Hematopoietic multipotent progenitor cell treated with erythropoietin and hydrocortisone succinate and interleukin-3 and kit ligand, for 4 days (in vitro differentiated cells): ENCODE measurements at regions not wholly inside any gene's neighbourhood (a gene's known extent, or its start where the extent isn't known, plus 50 kb on each side); places are given as distances from the start of the nearest gene placed in this dataset.
A peak's percentile ranks its signal among the peaks of the same experiment; 100 is the strongest.
"Not testable (repeated sequence)": the region's sequence is repeated elsewhere in the genome, so short reads cannot be mapped to it uniquely, and the experiment has no call there.

Source experiments
- DNase-seq: peaks from one replicate; pipeline ENCODE4 v3.0.0-alpha.2; 2015

DNA sequence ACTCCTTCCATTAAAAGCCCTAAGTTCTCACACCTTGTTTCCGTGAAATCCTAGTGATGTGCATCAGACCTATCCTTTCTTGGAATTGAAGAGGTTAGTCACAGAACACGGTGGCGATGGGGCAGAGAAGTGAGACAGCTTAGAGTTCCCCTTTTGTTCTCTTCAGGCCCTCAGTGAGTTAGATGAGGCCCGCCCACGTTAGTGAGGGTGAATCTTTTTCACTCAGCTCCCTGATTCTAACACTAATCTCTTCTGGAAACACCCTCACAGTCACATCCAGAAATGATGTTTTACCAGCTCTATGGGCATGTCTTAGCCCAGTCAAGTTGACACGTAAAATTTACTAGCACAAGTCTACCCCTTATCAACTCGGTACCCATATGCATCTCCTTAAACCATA lies 172.7 kb upstream of the NOX3 start:
- DNase-seq, result peak; percentile 3

DNA sequence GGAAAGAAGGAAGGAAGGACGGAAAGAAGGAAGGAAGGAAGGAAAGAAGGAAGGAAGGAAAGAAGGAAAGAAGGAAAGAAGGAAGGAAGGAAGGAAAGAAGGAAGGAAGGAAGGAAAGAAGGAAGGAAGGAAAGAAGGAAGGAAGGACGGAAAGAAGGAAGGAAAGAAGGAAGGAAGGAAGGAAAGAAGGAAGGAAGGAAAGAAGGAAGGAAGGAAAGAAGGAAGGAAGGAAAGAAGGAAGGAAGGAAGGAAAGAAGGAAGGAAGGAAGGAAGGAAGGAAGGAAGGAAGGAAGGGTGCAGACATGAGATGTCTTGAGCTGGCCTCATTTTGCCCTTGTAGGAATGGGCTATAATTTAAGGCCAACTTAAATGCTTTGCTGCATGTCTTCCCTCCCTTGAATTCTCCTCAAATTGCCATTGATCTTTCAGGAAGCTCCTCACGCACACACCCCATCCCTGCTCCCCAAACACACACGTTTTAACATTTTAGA lies 172.1 kb upstream of the NOX3 start:
- DNase-seq, result not testable (repeated sequence)

GRCh38 chr6:155623450-155624178 lies 168.0 kb upstream of the NOX3 start:
- no peak for DNase-seq

- DNase-seq, result no peak
Measured at GRCh38 chr6:155614606-155615005, 159.0 kb upstream of the NOX3 start.

- no peak for DNase-seq
Measured at GRCh38 chr6:155611742-155612141, 156.1 kb upstream of the NOX3 start.

GRCh38 chr6:155604991-155605390 lies 149.4 kb upstream of the NOX3 start:
- no peak for DNase-seq

DNA sequence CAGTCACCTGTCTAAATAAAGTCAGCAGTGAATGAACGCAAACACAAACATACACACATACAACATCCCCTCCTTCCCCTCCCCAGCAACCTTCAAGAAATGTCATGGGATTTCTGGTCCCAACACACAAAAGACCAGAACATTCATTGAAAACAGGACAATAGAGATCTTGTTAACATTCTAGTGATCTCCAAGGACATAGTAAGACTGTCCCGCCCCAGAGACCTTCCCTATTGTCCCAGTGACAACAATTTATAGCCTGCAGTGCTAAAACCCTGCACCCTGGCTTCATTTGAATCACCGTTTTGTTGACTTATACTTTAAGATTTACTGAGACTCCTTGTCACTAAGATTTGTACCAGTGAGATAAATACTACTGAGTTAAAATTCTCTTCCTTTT lies 143.9 kb upstream of the NOX3 start:
- DNase-seq, result no peak

DNA sequence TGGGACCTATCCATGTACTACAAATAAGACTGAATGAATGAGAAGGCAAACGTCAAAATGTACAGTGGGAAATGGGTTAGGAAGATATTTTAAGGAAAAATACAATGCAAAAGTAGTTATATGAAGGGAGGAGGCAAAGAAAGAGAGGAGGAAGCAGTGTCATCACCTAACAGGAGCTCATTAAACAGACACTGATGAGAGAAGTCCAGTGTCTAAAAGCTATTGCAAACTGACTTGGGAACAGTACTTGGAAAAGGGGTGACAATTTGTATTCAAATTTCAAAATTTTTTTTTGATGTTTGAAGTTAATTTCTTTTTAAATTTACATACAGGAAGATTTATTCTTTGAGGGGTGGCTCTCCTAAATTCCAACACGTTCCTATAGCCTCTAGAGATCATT lies 143.5 kb upstream of the NOX3 start:
- no peak for DNase-seq

GRCh38 chr6:155595284-155595683 lies 139.6 kb upstream of the NOX3 start:
- peak; percentile 58 for DNase-seq

- DNase-seq, result no peak
Measured at GRCh38 chr6:155591741-155592140, 136.1 kb upstream of the NOX3 start.

- no peak for DNase-seq
Measured at GRCh38 chr6:155589190-155589589, 133.6 kb upstream of the NOX3 start.

DNA sequence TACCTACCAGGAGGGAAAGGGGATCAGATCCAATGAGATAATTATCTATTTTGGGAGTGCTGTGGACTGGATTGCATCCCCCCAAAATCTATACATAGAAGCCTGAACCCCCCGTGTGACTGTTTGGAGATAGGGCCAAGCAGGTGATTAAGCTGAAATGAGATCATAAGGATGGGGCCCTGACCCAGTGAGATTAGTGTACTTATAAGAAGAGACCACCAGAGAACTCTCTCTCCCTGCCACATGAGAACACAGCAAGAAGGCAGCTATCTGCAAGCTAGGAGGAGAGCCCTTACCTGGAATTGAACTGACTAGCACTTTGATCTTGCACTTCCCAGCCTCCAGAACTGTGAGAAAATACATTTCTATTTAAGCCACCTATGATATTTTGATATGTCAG lies 132.2 kb upstream of the NOX3 start:
- no peak for DNase-seq

DNA sequence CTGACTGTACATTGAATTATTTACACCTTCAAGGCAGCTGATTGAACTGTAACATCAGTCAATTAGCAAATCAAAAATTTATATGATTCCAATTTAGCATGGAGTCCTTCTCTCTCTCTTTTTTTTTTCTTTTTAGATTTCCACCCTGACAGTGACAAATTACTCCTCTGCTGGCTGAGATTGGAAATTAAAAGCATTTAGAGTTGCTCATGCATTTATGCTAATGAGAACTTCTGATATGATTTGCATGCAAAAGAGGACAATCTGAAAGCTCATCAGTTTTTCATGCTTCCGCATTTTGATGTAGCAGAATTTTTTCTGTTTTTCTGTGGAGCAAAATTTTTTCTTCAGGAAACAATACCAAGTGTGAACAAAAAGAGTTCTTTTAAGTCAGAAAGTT lies 130.5 kb upstream of the NOX3 start:
- peak; percentile 4 for DNase-seq

GRCh38 chr6:155584006-155584405 lies 128.4 kb upstream of the NOX3 start:
- DNase-seq, result no peak

- no peak for DNase-seq
Measured at GRCh38 chr6:155582016-155582991, 126.7 kb upstream of the NOX3 start.

DNA sequence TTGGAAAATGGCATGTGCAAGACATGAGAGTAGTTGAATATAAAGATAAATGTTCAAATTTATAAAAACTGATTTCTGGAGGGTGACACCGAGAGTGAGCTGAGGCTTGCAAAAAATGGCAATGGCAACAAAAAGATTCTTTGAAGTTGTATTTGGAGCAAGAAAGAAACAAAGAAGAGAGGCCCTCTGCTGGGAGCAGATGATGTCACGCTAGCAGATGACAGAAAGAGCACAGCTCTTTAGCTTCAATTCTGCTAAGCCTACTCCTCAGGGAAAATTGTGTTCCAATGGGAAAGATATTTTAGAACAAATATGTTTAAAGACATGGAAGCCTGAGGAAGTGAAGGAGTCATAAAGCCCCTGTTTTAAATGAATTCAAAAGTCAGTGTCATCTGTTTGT lies 125.3 kb upstream of the NOX3 start:
- DNase-seq, result peak; percentile 20

DNA sequence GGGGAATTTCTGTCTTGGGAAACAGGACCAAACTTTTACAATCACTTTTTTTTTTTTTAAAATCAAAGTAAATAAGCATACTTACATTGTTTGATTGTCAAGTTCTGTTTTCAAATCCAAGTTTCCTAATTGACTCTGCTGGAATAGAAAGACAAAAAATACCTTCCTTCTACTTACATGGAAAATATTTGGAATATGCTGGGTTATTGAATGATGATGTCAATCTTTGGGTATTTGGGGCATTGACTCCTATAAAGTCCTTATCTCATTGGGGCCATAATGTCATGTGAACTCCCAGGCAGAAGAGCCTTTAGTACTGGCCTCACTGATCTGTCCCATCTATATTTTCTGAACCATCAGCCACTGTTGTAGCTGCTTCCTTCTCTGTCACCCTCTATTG lies 122.6 kb upstream of the NOX3 start:
- DNase-seq, result no peak

DNA sequence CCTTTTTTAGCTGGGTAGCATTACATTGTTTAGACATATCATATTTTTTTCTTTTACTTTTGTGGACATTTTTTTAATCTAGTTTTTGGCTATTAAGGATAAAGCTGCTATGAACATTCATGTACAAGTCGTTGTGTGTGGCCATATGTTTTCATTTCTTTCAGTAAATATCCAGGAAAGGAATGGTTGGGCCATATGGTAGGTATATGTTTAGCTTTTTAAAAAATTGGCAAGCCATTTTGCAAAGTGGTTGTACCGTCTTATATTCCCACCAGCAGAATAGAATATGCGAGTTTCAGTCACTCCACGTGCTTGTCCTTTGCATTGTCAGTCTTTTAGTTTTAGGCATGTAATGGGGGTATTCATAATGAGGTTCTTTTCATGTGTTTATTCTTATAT lies 106.3 kb upstream of the NOX3 start:
- DNase-seq, result no peak

DNA sequence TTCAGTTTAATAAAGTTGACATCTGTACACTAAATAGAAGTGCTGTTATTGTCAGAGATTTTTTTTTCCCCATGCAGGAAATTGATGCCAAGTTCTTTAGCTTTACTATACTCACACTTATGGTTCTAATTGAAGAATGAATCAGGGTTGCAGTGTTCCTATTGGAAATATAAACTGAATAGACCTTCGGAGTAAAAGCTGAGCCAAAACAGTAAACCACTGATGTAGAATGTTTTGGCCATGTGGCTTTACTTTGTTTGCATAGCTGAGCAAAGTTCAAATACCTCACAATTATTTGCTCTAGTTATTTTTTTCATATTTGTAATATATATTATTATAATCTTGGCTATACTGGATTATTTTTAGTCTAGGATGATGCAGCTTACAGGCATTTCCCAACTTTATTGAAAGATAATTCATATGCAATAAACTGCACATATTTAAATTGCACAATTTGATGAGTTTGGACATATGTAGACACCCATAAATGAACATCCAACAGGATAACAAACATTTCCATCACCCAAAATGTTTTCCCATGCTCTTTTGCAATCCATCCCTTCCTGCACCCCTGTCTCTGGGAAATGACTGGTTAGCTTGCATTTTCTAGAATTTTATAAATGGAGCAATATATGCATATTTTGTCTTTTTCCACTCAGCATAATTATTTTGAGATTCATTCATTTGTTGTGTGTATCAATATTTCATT lies 105.8 kb upstream of the NOX3 start:
- no peak for DNase-seq

DNA sequence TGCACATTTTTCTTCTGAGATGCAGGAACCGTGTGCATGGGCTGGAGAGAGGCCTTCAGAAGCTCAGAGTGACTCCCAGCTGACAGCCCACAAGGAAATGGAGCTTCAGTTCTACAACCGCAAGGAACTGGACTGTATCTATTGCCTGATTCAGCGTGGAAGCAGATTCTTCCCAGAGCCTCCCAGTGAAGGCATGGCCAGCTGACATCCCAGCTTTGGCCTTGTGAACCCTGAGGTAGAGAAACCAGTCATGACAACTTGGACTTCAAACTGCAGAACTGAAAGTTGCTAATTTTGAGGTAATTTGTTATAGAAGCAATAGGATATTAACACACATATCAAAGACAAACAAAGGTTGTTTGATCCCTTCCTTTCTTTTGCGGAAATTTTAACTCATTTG lies 94.3 kb upstream of the NOX3 start:
- no peak for DNase-seq

DNA sequence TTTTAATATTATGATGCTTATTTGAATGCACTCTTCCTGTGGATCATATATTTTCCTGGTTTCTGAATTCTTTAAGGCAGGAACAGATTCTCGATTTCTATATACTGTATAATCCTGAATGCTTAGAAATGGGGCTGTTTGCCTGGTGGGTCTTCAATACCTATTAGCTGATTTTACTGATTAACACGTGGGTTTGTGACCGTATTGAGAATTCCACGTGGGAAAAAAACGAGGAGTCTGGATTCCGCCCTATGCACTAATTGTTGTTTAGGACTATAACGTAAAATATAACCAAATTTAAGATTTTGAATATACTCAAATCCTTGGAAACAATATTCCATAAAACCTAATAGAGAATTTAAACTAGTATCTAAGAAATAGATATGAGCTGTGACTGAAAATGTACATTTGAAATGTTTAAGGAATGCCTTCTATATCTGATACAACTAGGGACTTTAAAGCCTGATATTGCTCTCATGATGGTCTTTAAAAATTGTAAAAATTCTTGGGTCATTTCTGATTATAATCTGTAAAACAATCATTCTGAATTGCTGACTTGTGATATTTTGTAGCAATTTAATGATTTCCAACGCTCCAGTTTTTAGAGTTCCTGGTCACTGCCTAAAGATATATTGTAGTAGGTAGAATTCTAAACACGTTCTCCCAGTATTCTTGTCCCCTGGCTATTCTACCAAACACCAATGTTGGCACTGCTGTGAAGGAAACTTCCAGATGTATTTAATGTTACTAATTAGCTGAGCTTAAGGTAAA lies 93.6 kb upstream of the NOX3 start:
- no peak for DNase-seq

GRCh38 chr6:155548576-155548975 lies 92.9 kb upstream of the NOX3 start:
- DNase-seq, result no peak

DNA sequence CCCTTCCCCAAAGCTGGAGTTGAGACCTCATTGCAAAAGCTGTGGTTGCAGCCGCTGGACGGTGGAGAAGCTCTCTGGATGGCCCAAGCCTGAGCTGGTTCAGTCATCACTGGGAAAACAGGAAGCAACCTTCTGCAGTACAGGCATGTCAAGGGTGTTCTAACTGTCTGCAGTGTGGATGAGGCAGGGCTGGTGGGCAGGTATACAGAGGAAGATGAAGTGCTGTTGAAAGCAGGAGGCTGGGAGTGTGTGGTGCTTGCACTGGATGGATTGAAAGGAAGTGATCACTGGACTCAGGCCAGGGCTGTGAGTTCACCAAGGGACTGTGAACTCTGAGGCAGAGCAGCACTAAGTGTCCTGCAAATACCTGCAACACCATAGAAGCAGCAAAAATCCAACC lies 89.0 kb upstream of the NOX3 start:
- no peak for DNase-seq
